ENCODE measurements at regions not wholly inside any gene's neighbourhood (a gene's known extent, or its start where the extent isn't known, plus 50 kb on each side); places are given as distances from the start of the nearest gene placed in this dataset.

- no peak overlapping the region for H3K27ac ChIP-seq (ENCODE audit: insufficient read depth, low read length)
- no peak overlapping the region for H2AFZ ChIP-seq (replicated peaks; ENCODE audit: low read length, poor library complexity)
- no peak for DNase-seq
- POLR2A ChIA-PET (ENCODE audit: unreplicated experiment), result no interaction called here
- H3K9ac ChIP-seq (ENCODE audit: low read depth, low read length), result no peak overlapping the region
- H3K4me3 ChIP-seq (ENCODE audit: insufficient read depth, low read depth, low read length), result no peak overlapping the region
- CTCF ChIA-PET, result no interaction called here
- H2AK9ac ChIP-seq (replicated peaks; ENCODE audit: low read depth, low read length, poor library complexity), result no peak overlapping the region
- H3K56ac ChIP-seq (ENCODE audit: extremely low read depth, insufficient read depth, low read length), result no peak overlapping the region
- no peaks in the 10 kb centered on the region; the same call in 1 of the 2 replicates for H3K36me3 ChIP-seq (ENCODE audit: control insufficient read depth, insufficient read depth, low read length)
- H2AK5ac ChIP-seq (ENCODE audit: low read depth, low read length), result no peak overlapping the region
- H4K20me1 ChIP-seq (ENCODE audit: insufficient read depth, low read length), result 0 out of 2 replicates have a peak, but pooled peaks cover 7% of the 10 kb centered on the region
- in situ Hi-C loops (cut with MboI; ENCODE audit: low sequenced_read_pairs), result no loop called here
- no peak overlapping the region for H4K91ac ChIP-seq (ENCODE audit: insufficient read depth, low read depth, low read length)
- H3K14ac ChIP-seq (replicated peaks; ENCODE audit: low read depth, low read length), result no peak overlapping the region
- no peak overlapping the region for H4K5ac ChIP-seq (ENCODE audit: low read depth, low read length)
- H3K9me1 ChIP-seq (ENCODE audit: insufficient read depth, low read length), result peaks cover 13% of the 10 kb centered on the region
- H3K9me3 ChIP-seq (ENCODE audit: control insufficient read depth, insufficient read depth, low read length), result no peaks in the 10 kb centered on the region
- no TSS peak for BruUV-seq (replicated peaks)
- peaks cover 22 to 55% of the 10 kb centered on the region in 2 experiments for H3K79me1 ChIP-seq (ENCODE audit: low read depth in 1 of 2, low read length in 2 of 2)
- no peak overlapping the region for H3K23ac ChIP-seq (ENCODE audit: low read depth, low read length)
- WGBS, 2 experiments (ENCODE audit: extremely low coverage in 2 of 2, insufficient read length in 1 of 2), result no CpG with 5 or more reads among the region's 4 CpGs
- no peak overlapping the region for H3K18ac ChIP-seq (ENCODE audit: low read depth, low read length)
- no peak overlapping the region for H2BK5ac ChIP-seq (ENCODE audit: low read depth, low read length, poor library complexity, severe bottlenecking)
- peaks cover 15% of the 10 kb centered on the region for H3K4me1 ChIP-seq (ENCODE audit: control insufficient read depth, insufficient read depth, low read length)
- H4K8ac ChIP-seq (ENCODE audit: low read depth in 2 of 2, low read length in 2 of 2), result no peak overlapping the region
- no peak overlapping the region for H2BK15ac ChIP-seq (ENCODE audit: low read depth, low read length)
- TF ChIP-seq MAZ (IDR thresholded peaks at IDR 0.05; ENCODE audit: borderline replicate concordance, low read depth, low read length), result no peak
- no peak for TF ChIP-seq BHLHE40 (IDR thresholded peaks at IDR 0.05; ENCODE audit: low read depth, low read length)
- H2BK120ac ChIP-seq (ENCODE audit: low read depth, low read length), result no peak overlapping the region
- no peak overlapping the region for H3K4me2 ChIP-seq (ENCODE audit: low read depth, low read length)
- dilution Hi-C loops (cut with HindIII; ENCODE audit: low sequenced_read_pairs, unreplicated experiment), result no loop called here
- no peak overlapping the region for H3K4ac ChIP-seq (ENCODE audit: low read depth, low read length)
- H2BK20ac ChIP-seq (ENCODE audit: low read depth, low read length), result no peak overlapping the region
- intact Hi-C loops (cut with micrococcal nuclease), result loop anchor here (1.0 to 10.0 kb wide), 2 partner anchors 109 to 189 kb away; no protein-coding TSS in a partner anchor
- ATAC-seq (ENCODE audit: low read depth), result no peak
- H3K27me3 ChIP-seq (ENCODE audit: control insufficient read depth, insufficient read depth, low read length), result no peaks in the 10 kb centered on the region
These were observed 190.9 kb downstream of the KLF12 start for GRCh38 chr13:73943137-73943964.
